ENCODE measurements at regions not wholly inside any gene's neighbourhood (a gene's known extent, or its start where the extent isn't known, plus 50 kb on each side); places are given as distances from the start of the nearest gene placed in this dataset.
A peak's percentile ranks its signal among the peaks of the same experiment; 100 is the strongest.

DNA sequence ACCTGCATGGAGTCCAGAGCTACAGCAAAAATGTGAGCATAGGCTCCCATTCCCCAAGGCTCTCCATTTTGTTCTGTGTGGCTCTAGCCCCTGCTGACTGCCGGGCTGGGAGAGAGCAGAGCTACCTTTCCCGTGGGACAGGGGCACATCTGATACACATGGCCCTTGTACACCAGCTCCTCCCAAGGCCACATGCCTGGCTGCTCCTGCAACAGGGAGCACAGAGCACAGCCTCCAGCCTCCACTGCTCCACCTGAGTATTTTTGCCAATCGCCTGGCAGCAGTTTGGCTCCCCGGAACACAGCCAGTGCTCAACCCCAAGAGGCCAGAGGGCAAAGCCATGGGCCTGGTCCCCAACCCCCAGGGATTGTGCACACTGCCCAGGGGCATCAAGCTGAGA lies 146.5 kb downstream of the CHD1L start:
- ChIA-PET RAD21 (ENCODE audit: low non-redundant PET in 1 of 2, low total read pairs in 2 of 2, uncharacterized antibody in 2 of 2, unreplicated experiment in 2 of 2) (interaction anchor here in 1 of 2 experiments (1.4 kb wide), 1 partner anchor 115 kb away, joined by 6 read pairs; no protein-coding TSS in a partner anchor), POLR2A (no interaction called here), CTCF (interaction anchor here (1.9 to 3.0 kb wide), 2 partner anchors 12 to 115 kb away, joined by 11 to 25 read pairs; no protein-coding TSS in a partner anchor)
- no peaks in the 10 kb centered on the region for H3K79me2 ChIP-seq (ENCODE audit: insufficient read depth, low read length)
- H4K20me1 ChIP-seq (ENCODE audit: insufficient read depth) = no peaks in the 10 kb centered on the region
- no peak for DNase-seq (ENCODE audit: low read depth, low spot score)
- no peaks in the 10 kb centered on the region for H3K36me3 ChIP-seq (ENCODE audit: control insufficient read depth in 1 of 2, insufficient read depth in 2 of 2, low read length in 2 of 2)
- no peak overlapping the region for H3K27ac ChIP-seq (ENCODE audit: low read depth, low read length)
- TF ChIP-seq, protein P1, sequence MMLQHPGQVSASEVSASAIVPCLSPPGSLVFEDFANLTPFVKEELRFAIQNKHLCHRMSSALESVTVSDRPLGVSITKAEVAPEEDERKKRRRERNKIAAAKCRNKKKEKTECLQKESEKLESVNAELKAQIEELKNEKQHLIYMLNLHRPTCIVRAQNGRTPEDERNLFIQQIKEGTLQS (IDR thresholded peaks at IDR 0.05) = no peak
- no peak for TF ChIP-seq CEBPB (IDR thresholded peaks at IDR 0.05; ENCODE audit: low read depth)
- no peak for TF ChIP-seq EZH2phosphoT487 (IDR thresholded peaks at IDR 0.05; ENCODE audit: borderline replicate concordance)
- no peaks in the 10 kb centered on the region for H3K27me3 ChIP-seq (ENCODE audit: insufficient read depth, low read length)
- no peaks in the 10 kb centered on the region for H3K4me1 ChIP-seq (ENCODE audit: control insufficient read depth in 1 of 2, insufficient read depth in 2 of 2, low read length in 2 of 2)
- no peak overlapping the region for H3K4me3 ChIP-seq (replicated peaks in 1 of 2; ENCODE audit: low read depth in 1 of 2, low read length in 2 of 2)
- intact Hi-C loops (cut with micrococcal nuclease) = no loop called here
- H3K9me2 ChIP-seq (ENCODE audit: insufficient read depth) = no peaks in the 10 kb centered on the region
- 0 out of 2 replicates have a peak, but pooled peaks have one; percentile 11 for ATAC-seq
- H2AFZ ChIP-seq (ENCODE audit: low read depth, low read length, poor library complexity, severe bottlenecking) = no peak overlapping the region
- H3K4me2 ChIP-seq (ENCODE audit: low read length) = no peak overlapping the region
- no peak overlapping the region for H3K9ac ChIP-seq (ENCODE audit: low read length)
- no TSS peak for BruUV-seq (replicated peaks)
- no peaks in the 10 kb centered on the region for H3K9me3 ChIP-seq (ENCODE audit: control insufficient read depth in 1 of 2, insufficient read depth in 1 of 2, low read depth in 1 of 2, low read length in 2 of 2)

DNA sequence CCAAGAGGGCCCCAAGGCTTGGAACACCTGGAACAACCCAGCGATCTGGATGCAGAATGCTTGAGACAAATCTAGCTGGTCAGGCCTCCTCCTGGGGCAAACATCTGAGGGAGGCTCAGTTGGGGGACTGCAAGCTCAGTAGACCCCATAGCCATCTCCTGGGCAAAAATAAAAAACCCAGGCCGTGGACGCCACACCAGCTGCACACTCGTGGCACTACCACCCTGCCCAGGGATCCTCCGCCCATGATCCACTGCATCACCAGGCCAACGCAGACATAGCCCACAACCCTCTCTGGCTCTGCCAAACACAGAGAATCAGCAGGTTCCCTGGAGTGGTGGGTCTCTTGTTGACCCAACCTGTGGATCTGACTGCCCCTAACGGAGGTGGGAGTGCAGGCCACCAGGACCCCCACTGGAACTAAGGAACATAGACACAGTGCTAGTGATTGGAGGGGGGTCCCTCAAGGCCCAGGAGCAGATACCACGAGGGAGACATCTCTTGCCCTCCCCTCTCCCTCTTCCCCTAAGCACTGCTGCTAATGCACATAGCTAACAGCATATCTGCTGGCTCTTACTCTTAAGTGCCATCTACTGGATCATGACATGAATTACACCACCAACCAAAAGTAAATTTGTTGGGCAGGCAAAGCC lies 147.2 kb downstream of the CHD1L start:
- no peak overlapping the region for H2AFZ ChIP-seq (ENCODE audit: low read depth, low read length, poor library complexity, severe bottlenecking)
- ATAC-seq = peak; percentile 89

More for the DNA sequence above, 147.2 kb downstream of the CHD1L start:
- no peak for TF ChIP-seq YY1 (IDR thresholded peaks at IDR 0.05; ENCODE audit: extremely low read depth, insufficient replicate concordance, low read depth, low read length)
- TF ChIP-seq EGR1 (IDR thresholded peaks at IDR 0.05; ENCODE audit: low read depth) = no peak
- peak; percentile 66 for TF ChIP-seq RAD21 (IDR thresholded peaks at IDR 0.05; ENCODE audit: low read depth)
- TF ChIP-seq, protein P2, sequence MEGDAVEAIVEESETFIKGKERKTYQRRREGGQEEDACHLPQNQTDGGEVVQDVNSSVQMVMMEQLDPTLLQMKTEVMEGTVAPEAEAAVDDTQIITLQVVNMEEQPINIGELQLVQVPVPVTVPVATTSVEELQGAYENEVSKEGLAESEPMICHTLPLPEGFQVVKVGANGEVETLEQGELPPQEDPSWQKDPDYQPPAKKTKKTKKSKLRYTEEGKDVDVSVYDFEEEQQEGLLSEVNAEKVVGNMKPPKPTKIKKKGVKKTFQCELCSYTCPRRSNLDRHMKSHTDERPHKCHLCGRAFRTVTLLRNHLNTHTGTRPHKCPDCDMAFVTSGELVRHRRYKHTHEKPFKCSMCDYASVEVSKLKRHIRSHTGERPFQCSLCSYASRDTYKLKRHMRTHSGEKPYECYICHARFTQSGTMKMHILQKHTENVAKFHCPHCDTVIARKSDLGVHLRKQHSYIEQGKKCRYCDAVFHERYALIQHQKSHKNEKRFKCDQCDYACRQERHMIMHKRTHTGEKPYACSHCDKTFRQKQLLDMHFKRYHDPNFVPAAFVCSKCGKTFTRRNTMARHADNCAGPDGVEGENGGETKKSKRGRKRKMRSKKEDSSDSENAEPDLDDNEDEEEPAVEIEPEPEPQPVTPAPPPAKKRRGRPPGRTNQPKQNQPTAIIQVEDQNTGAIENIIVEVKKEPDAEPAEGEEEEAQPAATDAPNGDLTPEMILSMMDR (IDR thresholded peaks at IDR 0.05 in 2 of 3, conservative IDR thresholded peaks at IDR 0.05 in 1 of 3; ENCODE audit: borderline replicate concordance in 1 of 3, insufficient read depth in 1 of 3, low read depth in 2 of 3, low read length in 2 of 3) = peak; percentile 32 to 77 (median 72); a peak in 5 of 6 replicates
- no peak for TF ChIP-seq CEBPB (IDR thresholded peaks at IDR 0.05; ENCODE audit: low read depth)
- POLR2A ChIA-PET = no interaction called here
- CTCF ChIA-PET = interaction anchor here (1.5 to 3.0 kb wide), 4 partner anchors 11 to 116 kb away, joined by 3 to 25 read pairs (median 8); no protein-coding TSS in a partner anchor
- Histone ChIP-seq H3K27me3 (ENCODE audit: insufficient read depth, low read length) (no peaks in the 10 kb centered on the region), H3K4me2 (ENCODE audit: low read length) (no peak overlapping the region), H3K9me3 (ENCODE audit: control insufficient read depth in 1 of 2, insufficient read depth in 1 of 2, low read depth in 1 of 2, low read length in 2 of 2) (no peaks in the 10 kb centered on the region), H4K20me1 (ENCODE audit: insufficient read depth) (no peaks in the 10 kb centered on the region), H3K9me2 (ENCODE audit: insufficient read depth) (no peaks in the 10 kb centered on the region), H3K4me3 (replicated peaks in 1 of 2; ENCODE audit: low read depth in 1 of 2, low read length in 2 of 2) (no peak overlapping the region), H3K27ac (ENCODE audit: low read depth, low read length) (no peak overlapping the region), H3K9ac (ENCODE audit: low read length) (no peak overlapping the region), H3K4me1 (ENCODE audit: control insufficient read depth in 1 of 2, insufficient read depth in 2 of 2, low read length in 2 of 2) (no peaks in the 10 kb centered on the region), H3K36me3 (ENCODE audit: control insufficient read depth in 1 of 2, insufficient read depth in 2 of 2, low read length in 2 of 2) (no peaks in the 10 kb centered on the region), H3K79me2 (ENCODE audit: insufficient read depth, low read length) (no peaks in the 10 kb centered on the region)
- RAD21 ChIA-PET (ENCODE audit: low non-redundant PET in 1 of 2, low total read pairs in 2 of 2, uncharacterized antibody in 2 of 2, unreplicated experiment in 2 of 2) = interaction anchor here (1.0 to 1.4 kb wide), 2 partner anchors 116 kb away, joined by 3 to 6 read pairs; no protein-coding TSS in a partner anchor
- intact Hi-C loops (cut with micrococcal nuclease) = loop anchor here (2.0 kb wide), 1 partner anchor 117 kb away; no protein-coding TSS in a partner anchor
- no TSS peak for BruUV-seq (replicated peaks)
- peak; percentile 27 for DNase-seq (ENCODE audit: low read depth, low spot score)
